CMK (cell line): ENCODE measurements at regions not wholly inside any gene's neighbourhood (a gene's known extent, or its start where the extent isn't known, plus 50 kb on each side); places are given as distances from the start of the nearest gene placed in this dataset.

Experiments
- DNase-seq: peaks from one replicate; pipeline ENCODE4 v3.0.0-alpha.2; 2010; ENCODE audit warnings: low read depth

- DNase-seq: no peak
These were observed 285.4 kb downstream of the THBS2 start for GRCh38 chr6:168968228-168968627.

GRCh38 chr6:168967281-168967925, 286.2 kb downstream of the THBS2 start:
- DNase-seq: no peak

GRCh38 chr6:168964138-168964835, 289.4 kb downstream of the THBS2 start:
- no peak for DNase-seq

GRCh38 chr6:168962886-168963285, 290.8 kb downstream of the THBS2 start:
- DNase-seq: no peak

GRCh38 chr6:168961264-168961656, 292.4 kb downstream of the THBS2 start:
- DNase-seq: no peak

- DNase-seq: no peak
These were observed 292.9 kb downstream of the THBS2 start for GRCh38 chr6:168960551-168961263.

- DNase-seq: no peak
These were observed 293.9 kb downstream of the THBS2 start for GRCh38 chr6:168959696-168960095.

- DNase-seq: no peak
These were observed 296.5 kb downstream of the THBS2 start for GRCh38 chr6:168956884-168957730.

- no peak for DNase-seq
These were observed 297.4 kb downstream of the THBS2 start for GRCh38 chr6:168956141-168956838.

- DNase-seq: no peak
These were observed 300.2 kb downstream of the THBS2 start for GRCh38 chr6:168953461-168953860.

GRCh38 chr6:168951217-168951616, 302.4 kb downstream of the THBS2 start:
- no peak for DNase-seq

GRCh38 chr6:168950858-168951214, 302.8 kb downstream of the THBS2 start:
- no peak for DNase-seq

GRCh38 chr6:168949981-168950857, 303.4 kb downstream of the THBS2 start:
- DNase-seq: no peak

- DNase-seq: no peak
These were observed 304.6 kb downstream of the THBS2 start for GRCh38 chr6:168948990-168949531.

GRCh38 chr6:168948002-168948401, 305.6 kb downstream of the THBS2 start:
- no peak for DNase-seq

- no peak for DNase-seq
These were observed 310.3 kb downstream of the THBS2 start for GRCh38 chr6:168943231-168943905.

GRCh38 chr6:168942646-168943045, 311.0 kb downstream of the THBS2 start:
- DNase-seq: no peak

GRCh38 chr6:168941036-168941435, 312.6 kb downstream of the THBS2 start:
- DNase-seq: no peak

GRCh38 chr6:168939796-168940195, 313.9 kb downstream of the THBS2 start:
- no peak for DNase-seq

- DNase-seq: no peak
These were observed 314.6 kb downstream of the THBS2 start for GRCh38 chr6:168939041-168939440.
